DOHH2 (cell line): ENCODE measurements at regions not wholly inside any gene's neighbourhood (a gene's known extent, or its start where the extent isn't known, plus 50 kb on each side); places are given as distances from the start of the nearest gene placed in this dataset.

Experiments
- CTCF ChIP-seq: fragments of 200-600 bp; sonication (generic); IDR thresholded peaks from one replicate; pipeline ENCODE4 v1.5.1; 2014; ENCODE audit warnings: antibody characterized with exemption, mild to moderate bottlenecking, low read depth, low read length; ENCODE audit not compliant: poor library complexity, severe bottlenecking
- EZH2phosphoT487 ChIP-seq: fragments of 200-600 bp; sonication (generic); IDR thresholded peaks from 2 replicates; pipeline ENCODE4 v1.6.1; 2017; ENCODE audit warnings: borderline replicate concordance, mild to moderate bottlenecking, antibody characterized with exemption, low read length, moderate library complexity, mixed read lengths

- TF ChIP-seq CTCF (no peak), EZH2phosphoT487 (no peak)
These were observed 191.0 kb upstream of the PPARGC1A start for GRCh38 chr4:24080871-24081270.
